ENCODE measurements at regions not wholly inside any gene's neighbourhood (a gene's known extent, or its start where the extent isn't known, plus 50 kb on each side); places are given as distances from the start of the nearest gene placed in this dataset.

GRCh38 chr12:43054085-43054484 lies 464.5 kb upstream of the PRICKLE1 start:
- TF ChIP-seq, protein P1, sequence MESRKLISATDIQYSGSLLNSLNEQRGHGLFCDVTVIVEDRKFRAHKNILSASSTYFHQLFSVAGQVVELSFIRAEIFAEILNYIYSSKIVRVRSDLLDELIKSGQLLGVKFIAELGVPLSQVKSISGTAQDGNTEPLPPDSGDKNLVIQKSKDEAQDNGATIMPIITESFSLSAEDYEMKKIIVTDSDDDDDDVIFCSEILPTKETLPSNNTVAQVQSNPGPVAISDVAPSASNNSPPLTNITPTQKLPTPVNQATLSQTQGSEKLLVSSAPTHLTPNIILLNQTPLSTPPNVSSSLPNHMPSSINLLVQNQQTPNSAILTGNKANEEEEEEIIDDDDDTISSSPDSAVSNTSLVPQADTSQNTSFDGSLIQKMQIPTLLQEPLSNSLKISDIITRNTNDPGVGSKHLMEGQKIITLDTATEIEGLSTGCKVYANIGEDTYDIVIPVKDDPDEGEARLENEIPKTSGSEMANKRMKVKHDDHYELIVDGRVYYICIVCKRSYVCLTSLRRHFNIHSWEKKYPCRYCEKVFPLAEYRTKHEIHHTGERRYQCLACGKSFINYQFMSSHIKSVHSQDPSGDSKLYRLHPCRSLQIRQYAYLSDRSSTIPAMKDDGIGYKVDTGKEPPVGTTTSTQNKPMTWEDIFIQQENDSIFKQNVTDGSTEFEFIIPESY (IDR thresholded peaks at IDR 0.05): no peak
- TF ChIP-seq, protein P2, sequence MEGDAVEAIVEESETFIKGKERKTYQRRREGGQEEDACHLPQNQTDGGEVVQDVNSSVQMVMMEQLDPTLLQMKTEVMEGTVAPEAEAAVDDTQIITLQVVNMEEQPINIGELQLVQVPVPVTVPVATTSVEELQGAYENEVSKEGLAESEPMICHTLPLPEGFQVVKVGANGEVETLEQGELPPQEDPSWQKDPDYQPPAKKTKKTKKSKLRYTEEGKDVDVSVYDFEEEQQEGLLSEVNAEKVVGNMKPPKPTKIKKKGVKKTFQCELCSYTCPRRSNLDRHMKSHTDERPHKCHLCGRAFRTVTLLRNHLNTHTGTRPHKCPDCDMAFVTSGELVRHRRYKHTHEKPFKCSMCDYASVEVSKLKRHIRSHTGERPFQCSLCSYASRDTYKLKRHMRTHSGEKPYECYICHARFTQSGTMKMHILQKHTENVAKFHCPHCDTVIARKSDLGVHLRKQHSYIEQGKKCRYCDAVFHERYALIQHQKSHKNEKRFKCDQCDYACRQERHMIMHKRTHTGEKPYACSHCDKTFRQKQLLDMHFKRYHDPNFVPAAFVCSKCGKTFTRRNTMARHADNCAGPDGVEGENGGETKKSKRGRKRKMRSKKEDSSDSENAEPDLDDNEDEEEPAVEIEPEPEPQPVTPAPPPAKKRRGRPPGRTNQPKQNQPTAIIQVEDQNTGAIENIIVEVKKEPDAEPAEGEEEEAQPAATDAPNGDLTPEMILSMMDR (IDR thresholded peaks at IDR 0.05; ENCODE audit: low read depth, low read length, missing input control): no peak
- TF ChIP-seq FOXA2 (IDR thresholded peaks at IDR 0.05): no peak
- TF ChIP-seq, protein P3, sequence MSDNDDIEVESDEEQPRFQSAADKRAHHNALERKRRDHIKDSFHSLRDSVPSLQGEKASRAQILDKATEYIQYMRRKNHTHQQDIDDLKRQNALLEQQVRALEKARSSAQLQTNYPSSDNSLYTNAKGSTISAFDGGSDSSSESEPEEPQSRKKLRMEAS (IDR thresholded peaks at IDR 0.05): no peak
- no peak for TF ChIP-seq EGR1 (IDR thresholded peaks at IDR 0.05; ENCODE audit: low read depth in 2 of 2)
- no peak for TF ChIP-seq JUND (IDR thresholded peaks at IDR 0.05)
- no peak for TF ChIP-seq NR2F2 (IDR thresholded peaks at IDR 0.05)
- TF ChIP-seq YY1 (IDR thresholded peaks at IDR 0.05): no peak
- TF ChIP-seq RAD21 (IDR thresholded peaks at IDR 0.05): no peak
- TF ChIP-seq RXRA (IDR thresholded peaks at IDR 0.05): no peak

All from liver (tissue), 3 donors.